Peyer's patch (tissue), 4 donors: ENCODE measurements at regions not wholly inside any gene's neighbourhood (a gene's known extent, or its start where the extent isn't known, plus 50 kb on each side); places are given as distances from the start of the nearest gene placed in this dataset.
"Not testable (repeated sequence)": the region's sequence is repeated elsewhere in the genome, so short reads cannot be mapped to it uniquely, and the experiment has no call there.

Source experiments
- POLR2A ChIP-seq, 2 donors: fragments of 450-650 bp; IDR thresholded peaks; one replicate each; pipeline ENCODE4 v1.5.1; 2017; ENCODE audit warnings: antibody characterized with exemption in 2 of 2, mild to moderate bottlenecking in 2 of 2, moderate library complexity in 2 of 2
- TF ChIP-seq, protein P1 (sequence below), 6 experiments: fragments of 450-650 bp in 4 of 6; fragments of 200-600 bp in 2 of 6; sonication (generic) in 1 of 6; IDR thresholded peaks; one replicate each; pipeline ENCODE4 v1.5.1; 2017 to 2019; ENCODE audit warnings: antibody characterized with exemption in 6 of 6, mild to moderate bottlenecking in 3 of 6, moderate library complexity in 1 of 6

DNA sequence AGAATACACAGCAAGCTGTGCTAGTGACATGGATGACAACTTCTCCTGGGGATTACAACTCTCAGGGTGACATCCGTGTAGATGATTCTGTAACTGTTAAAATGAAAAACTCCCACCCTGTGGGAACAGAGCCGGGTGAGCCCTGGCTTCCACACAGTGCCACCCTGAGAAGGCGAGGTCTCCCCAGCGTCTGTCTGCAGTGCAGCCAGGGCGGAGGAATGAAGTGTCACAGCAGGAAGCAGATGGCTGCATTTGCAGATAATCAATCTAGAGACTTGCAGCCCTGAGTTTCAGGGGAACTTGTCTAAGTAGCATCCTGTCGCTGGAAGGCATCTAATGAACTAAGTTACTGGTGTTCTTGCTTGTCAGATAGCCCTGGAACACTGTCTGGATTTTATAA is 56.5 kb upstream of the UNC93A start:
- TF ChIP-seq, protein P1, sequence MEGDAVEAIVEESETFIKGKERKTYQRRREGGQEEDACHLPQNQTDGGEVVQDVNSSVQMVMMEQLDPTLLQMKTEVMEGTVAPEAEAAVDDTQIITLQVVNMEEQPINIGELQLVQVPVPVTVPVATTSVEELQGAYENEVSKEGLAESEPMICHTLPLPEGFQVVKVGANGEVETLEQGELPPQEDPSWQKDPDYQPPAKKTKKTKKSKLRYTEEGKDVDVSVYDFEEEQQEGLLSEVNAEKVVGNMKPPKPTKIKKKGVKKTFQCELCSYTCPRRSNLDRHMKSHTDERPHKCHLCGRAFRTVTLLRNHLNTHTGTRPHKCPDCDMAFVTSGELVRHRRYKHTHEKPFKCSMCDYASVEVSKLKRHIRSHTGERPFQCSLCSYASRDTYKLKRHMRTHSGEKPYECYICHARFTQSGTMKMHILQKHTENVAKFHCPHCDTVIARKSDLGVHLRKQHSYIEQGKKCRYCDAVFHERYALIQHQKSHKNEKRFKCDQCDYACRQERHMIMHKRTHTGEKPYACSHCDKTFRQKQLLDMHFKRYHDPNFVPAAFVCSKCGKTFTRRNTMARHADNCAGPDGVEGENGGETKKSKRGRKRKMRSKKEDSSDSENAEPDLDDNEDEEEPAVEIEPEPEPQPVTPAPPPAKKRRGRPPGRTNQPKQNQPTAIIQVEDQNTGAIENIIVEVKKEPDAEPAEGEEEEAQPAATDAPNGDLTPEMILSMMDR (IDR thresholded peaks at IDR 0.05), result not testable (repeated sequence)
- TF ChIP-seq POLR2A (IDR thresholded peaks at IDR 0.05), result not testable (repeated sequence)
